GM12891 (cell line): ENCODE measurements at regions not wholly inside any gene's neighbourhood (a gene's known extent, or its start where the extent isn't known, plus 50 kb on each side); places are given as distances from the start of the nearest gene placed in this dataset.

ENCODE experiments used
- POLR2A ChIP-seq: IDR thresholded peaks from 2 replicates; pipeline ENCODE4 v1.6.1; 2011; ENCODE audit warnings: low read depth, low read length, control low read depth
- POLR2AphosphoS5 ChIP-seq: IDR thresholded peaks from 2 replicates; pipeline ENCODE4 v1.6.1; 2011; ENCODE audit warnings: low read depth, low read length, control low read depth

DNA sequence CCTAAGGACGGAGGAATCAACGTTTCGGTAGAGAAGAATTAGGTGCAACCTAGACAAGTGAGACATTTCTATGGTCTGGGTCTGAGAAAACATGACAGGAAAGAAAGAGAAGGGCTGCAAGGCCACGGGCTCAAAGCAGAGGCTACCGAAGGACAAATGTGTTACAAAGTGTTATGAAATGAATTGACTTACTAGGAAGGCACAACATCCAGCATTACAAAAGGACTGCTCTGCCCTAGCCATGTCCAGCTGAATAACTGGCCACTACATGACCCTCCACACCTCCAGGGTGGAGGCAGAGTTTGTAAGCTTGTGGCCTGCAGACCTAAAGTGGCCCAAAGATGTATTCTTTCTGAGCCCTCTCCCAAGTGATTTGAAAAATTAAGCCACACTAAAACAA is 133.6 kb downstream of the GDAP2 start:
- TF ChIP-seq POLR2AphosphoS5 (no peak), POLR2A (no peak)
